HEK293 (cell line): ENCODE measurements at regions not wholly inside any gene's neighbourhood (a gene's known extent, or its start where the extent isn't known, plus 50 kb on each side); places are given as distances from the start of the nearest gene placed in this dataset.

ENCODE experiments used
- CTCF ChIA-PET: fragments of 350-600 bp; formaldehyde crosslinking; extraction: SDS; loops from one replicate; lab custom pipeline; 2021; ENCODE audit warnings: antibody characterized with exemption; lab: Yijun Ruan, JAX
- POLR2A ChIA-PET: fragments of 300-600 bp; formaldehyde crosslinking; extraction: SDS; loops from one replicate; lab custom pipeline; 2020; ENCODE audit warnings: antibody characterized with exemption, inconsistent platforms; lab: Yijun Ruan, JAX
- H3K27ac ChIP-seq: fragments of 200-500 bp; sonication (Bioruptor generic); 2 replicates; pipeline ENCODE4 v1.5.1; 2014; ENCODE audit warnings: low read depth, low read length, control low read depth, inconsistent platforms; ENCODE audit errors: extremely low read depth
- H3K36me3 ChIP-seq, 2 experiments: fragments of 200-500 bp in 1 of 2; sonication (Bioruptor generic) in 1 of 2; 1 replicate in 1 of 2; 2 replicates in 1 of 2; pipeline ENCODE4 v1.5.1; 2014 to 2017; ENCODE audit warnings: inconsistent platforms in 2 of 2, low read length in 2 of 2; ENCODE audit not compliant: control insufficient read depth in 2 of 2, insufficient read depth in 1 of 2
- H3K4me1 ChIP-seq: fragments of 200-500 bp; sonication (Bioruptor generic); 2 replicates; pipeline ENCODE4 v1.5.1; 2014; ENCODE audit warnings: mild to moderate bottlenecking, low read length, inconsistent platforms; ENCODE audit not compliant: control insufficient read depth, insufficient read depth
- H3K4me3 ChIP-seq: 2 replicates; pipeline ENCODE4 v1.5.1; 2011; ENCODE audit warnings: low read depth, mild to moderate bottlenecking, control low read depth, low read length, moderate library complexity
- H3K9me3 ChIP-seq: fragments of 200-500 bp; sonication (Bioruptor generic); 2 replicates; pipeline ENCODE4 v1.5.1; 2014; ENCODE audit warnings: low read depth, low read length, inconsistent platforms; ENCODE audit not compliant: control insufficient read depth, insufficient read depth
- FEZF1 ChIP-seq: fragments of 450-650 bp; formaldehyde crosslinking; IDR thresholded peaks from 2 replicates; pipeline ENCODE4 v1.5.1; 2016; ENCODE audit warnings: missing biosample characterization, missing genetic modification characterization
- GLI4 ChIP-seq: fragments of 450-650 bp; formaldehyde crosslinking; IDR thresholded peaks from 2 replicates; pipeline ENCODE4 v1.5.1; 2016; ENCODE audit warnings: missing biosample characterization, missing genetic modification characterization
- KLF10 ChIP-seq: fragments of 450-650 bp; IDR thresholded peaks from 2 replicates; pipeline ENCODE4 v1.5.1; 2018; ENCODE audit warnings: missing biosample characterization, mild to moderate bottlenecking, missing genetic modification characterization
- PBX3 ChIP-seq: sonication (generic); formaldehyde crosslinking; IDR thresholded peaks from 2 replicates; pipeline ENCODE4 v1.8.1; 2022; ENCODE audit warnings: mild to moderate bottlenecking, moderate library complexity, missing genetic modification reagents
- PRDM4 ChIP-seq: fragments of 450-650 bp; formaldehyde crosslinking; IDR thresholded peaks from 2 replicates; pipeline ENCODE4 v1.5.1; 2017; ENCODE audit warnings: missing biosample characterization, missing genetic modification characterization
- TRIM28 ChIP-seq: IDR thresholded peaks from 2 replicates; pipeline ENCODE4 v1.6.1; 2011; ENCODE audit warnings: low read length, control low read depth, borderline replicate concordance
- ZBTB1 ChIP-seq: fragments of 450-650 bp; formaldehyde crosslinking; IDR thresholded peaks from 2 replicates; pipeline ENCODE4 v1.5.1; 2016; ENCODE audit warnings: missing biosample characterization, missing genetic modification characterization
- ZBTB6 ChIP-seq: fragments of 450-650 bp; formaldehyde crosslinking; IDR thresholded peaks from 2 replicates; pipeline ENCODE4 v1.5.1; 2017; ENCODE audit warnings: missing biosample characterization, missing genetic modification characterization
- ZEB2 ChIP-seq: fragments of 450-650 bp; formaldehyde crosslinking; IDR thresholded peaks from 2 replicates; pipeline ENCODE4 v1.5.1; 2016; ENCODE audit warnings: missing biosample characterization, missing genetic modification characterization
- ZNF10 ChIP-seq: fragments of 450-650 bp; formaldehyde crosslinking; IDR thresholded peaks from 2 replicates; pipeline ENCODE4 v1.5.1; 2017; ENCODE audit warnings: missing biosample characterization, missing genetic modification characterization
- ZNF211 ChIP-seq: fragments of 450-650 bp; formaldehyde crosslinking; IDR thresholded peaks from 2 replicates; pipeline ENCODE4 v1.5.1; 2016; ENCODE audit warnings: low read depth, missing biosample characterization, missing genetic modification characterization
- ZNF24 ChIP-seq: fragments of 450-650 bp; formaldehyde crosslinking; IDR thresholded peaks from 2 replicates; pipeline ENCODE4 v1.5.1; 2016; ENCODE audit warnings: missing biosample characterization, missing genetic modification characterization
- ZNF544 ChIP-seq: fragments of 450-650 bp; formaldehyde crosslinking; IDR thresholded peaks from 2 replicates; pipeline ENCODE4 v1.5.0; 2017; ENCODE audit warnings: missing biosample characterization, missing genetic modification characterization
- ZNF549 ChIP-seq: fragments of 450-650 bp; IDR thresholded peaks from 2 replicates; pipeline ENCODE4 v1.5.1; 2018; ENCODE audit warnings: missing biosample characterization, missing genetic modification characterization, mild to moderate bottlenecking, inconsistent platforms, moderate library complexity
- ZSCAN23 ChIP-seq: fragments of 450-650 bp; formaldehyde crosslinking; IDR thresholded peaks from 2 replicates; pipeline ENCODE4 v1.5.1; 2016; ENCODE audit warnings: missing biosample characterization, missing genetic modification characterization
- TF ChIP-seq, protein P1 (sequence below): fragments of 450-650 bp; formaldehyde crosslinking; IDR thresholded peaks from 2 replicates; pipeline ENCODE4 v1.5.0; 2017; ENCODE audit warnings: missing biosample characterization, missing genetic modification characterization, borderline replicate concordance
- TF ChIP-seq, protein P2 (sequence below): fragments of 450-650 bp; formaldehyde crosslinking; IDR thresholded peaks from 2 replicates; pipeline ENCODE4 v1.5.1; 2017; ENCODE audit warnings: missing biosample characterization, missing genetic modification characterization
- TF ChIP-seq, protein P3 (sequence below): fragments of 450-650 bp; formaldehyde crosslinking; conservative IDR thresholded peaks from 2 replicates; pipeline ENCODE4 v1.5.1; 2016; ENCODE audit warnings: low read depth, missing biosample characterization, missing genetic modification characterization
- TF ChIP-seq, protein P4 (sequence below): fragments of 450-650 bp; formaldehyde crosslinking; IDR thresholded peaks from 2 replicates; pipeline ENCODE4 v1.5.1; 2016; ENCODE audit warnings: missing biosample characterization, missing genetic modification characterization

GRCh38 chr20:25750220-25750764 is 53.6 kb upstream of the ZNF337 start (continued):
- TF ChIP-seq, protein P1, sequence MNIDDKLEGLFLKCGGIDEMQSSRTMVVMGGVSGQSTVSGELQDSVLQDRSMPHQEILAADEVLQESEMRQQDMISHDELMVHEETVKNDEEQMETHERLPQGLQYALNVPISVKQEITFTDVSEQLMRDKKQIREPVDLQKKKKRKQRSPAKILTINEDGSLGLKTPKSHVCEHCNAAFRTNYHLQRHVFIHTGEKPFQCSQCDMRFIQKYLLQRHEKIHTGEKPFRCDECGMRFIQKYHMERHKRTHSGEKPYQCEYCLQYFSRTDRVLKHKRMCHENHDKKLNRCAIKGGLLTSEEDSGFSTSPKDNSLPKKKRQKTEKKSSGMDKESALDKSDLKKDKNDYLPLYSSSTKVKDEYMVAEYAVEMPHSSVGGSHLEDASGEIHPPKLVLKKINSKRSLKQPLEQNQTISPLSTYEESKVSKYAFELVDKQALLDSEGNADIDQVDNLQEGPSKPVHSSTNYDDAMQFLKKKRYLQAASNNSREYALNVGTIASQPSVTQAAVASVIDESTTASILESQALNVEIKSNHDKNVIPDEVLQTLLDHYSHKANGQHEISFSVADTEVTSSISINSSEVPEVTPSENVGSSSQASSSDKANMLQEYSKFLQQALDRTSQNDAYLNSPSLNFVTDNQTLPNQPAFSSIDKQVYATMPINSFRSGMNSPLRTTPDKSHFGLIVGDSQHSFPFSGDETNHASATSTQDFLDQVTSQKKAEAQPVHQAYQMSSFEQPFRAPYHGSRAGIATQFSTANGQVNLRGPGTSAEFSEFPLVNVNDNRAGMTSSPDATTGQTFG (tag by site-specific recombination), result no peak
- no peak for TF ChIP-seq ZNF24 (tag by site-specific recombination)
- no peak for TF ChIP-seq TRIM28
- TF ChIP-seq GLI4 (tag by site-specific recombination), result no peak

- POLR2A ChIA-PET, result no interaction called here
- Histone ChIP-seq H3K9me3 (no peaks in the 10 kb centered on the region), H3K4me1 (no peaks in the 10 kb centered on the region), H3K36me3 (no peaks in the 10 kb centered on the region), H3K27ac (no peak overlapping the region), H3K4me3 (no peak overlapping the region)
- CTCF ChIA-PET, result no interaction called here
- no peak for TF ChIP-seq ZBTB6 (tag by site-specific recombination)
- no peak for TF ChIP-seq PRDM4 (tag by site-specific recombination)
- TF ChIP-seq ZNF544 (tag by site-specific recombination), result no peak
- TF ChIP-seq ZBTB1 (tag by site-specific recombination), result no peak
- TF ChIP-seq, protein P2, sequence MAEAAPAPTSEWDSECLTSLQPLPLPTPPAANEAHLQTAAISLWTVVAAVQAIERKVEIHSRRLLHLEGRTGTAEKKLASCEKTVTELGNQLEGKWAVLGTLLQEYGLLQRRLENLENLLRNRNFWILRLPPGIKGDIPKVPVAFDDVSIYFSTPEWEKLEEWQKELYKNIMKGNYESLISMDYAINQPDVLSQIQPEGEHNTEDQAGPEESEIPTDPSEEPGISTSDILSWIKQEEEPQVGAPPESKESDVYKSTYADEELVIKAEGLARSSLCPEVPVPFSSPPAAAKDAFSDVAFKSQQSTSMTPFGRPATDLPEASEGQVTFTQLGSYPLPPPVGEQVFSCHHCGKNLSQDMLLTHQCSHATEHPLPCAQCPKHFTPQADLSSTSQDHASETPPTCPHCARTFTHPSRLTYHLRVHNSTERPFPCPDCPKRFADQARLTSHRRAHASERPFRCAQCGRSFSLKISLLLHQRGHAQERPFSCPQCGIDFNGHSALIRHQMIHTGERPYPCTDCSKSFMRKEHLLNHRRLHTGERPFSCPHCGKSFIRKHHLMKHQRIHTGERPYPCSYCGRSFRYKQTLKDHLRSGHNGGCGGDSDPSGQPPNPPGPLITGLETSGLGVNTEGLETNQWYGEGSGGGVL (tag by site-specific recombination), result no peak
- no peak for TF ChIP-seq PBX3 (CRISPR knock-in tag)
- TF ChIP-seq ZNF549, result no peak
- TF ChIP-seq FEZF1, result no peak
- TF ChIP-seq, protein P3, sequence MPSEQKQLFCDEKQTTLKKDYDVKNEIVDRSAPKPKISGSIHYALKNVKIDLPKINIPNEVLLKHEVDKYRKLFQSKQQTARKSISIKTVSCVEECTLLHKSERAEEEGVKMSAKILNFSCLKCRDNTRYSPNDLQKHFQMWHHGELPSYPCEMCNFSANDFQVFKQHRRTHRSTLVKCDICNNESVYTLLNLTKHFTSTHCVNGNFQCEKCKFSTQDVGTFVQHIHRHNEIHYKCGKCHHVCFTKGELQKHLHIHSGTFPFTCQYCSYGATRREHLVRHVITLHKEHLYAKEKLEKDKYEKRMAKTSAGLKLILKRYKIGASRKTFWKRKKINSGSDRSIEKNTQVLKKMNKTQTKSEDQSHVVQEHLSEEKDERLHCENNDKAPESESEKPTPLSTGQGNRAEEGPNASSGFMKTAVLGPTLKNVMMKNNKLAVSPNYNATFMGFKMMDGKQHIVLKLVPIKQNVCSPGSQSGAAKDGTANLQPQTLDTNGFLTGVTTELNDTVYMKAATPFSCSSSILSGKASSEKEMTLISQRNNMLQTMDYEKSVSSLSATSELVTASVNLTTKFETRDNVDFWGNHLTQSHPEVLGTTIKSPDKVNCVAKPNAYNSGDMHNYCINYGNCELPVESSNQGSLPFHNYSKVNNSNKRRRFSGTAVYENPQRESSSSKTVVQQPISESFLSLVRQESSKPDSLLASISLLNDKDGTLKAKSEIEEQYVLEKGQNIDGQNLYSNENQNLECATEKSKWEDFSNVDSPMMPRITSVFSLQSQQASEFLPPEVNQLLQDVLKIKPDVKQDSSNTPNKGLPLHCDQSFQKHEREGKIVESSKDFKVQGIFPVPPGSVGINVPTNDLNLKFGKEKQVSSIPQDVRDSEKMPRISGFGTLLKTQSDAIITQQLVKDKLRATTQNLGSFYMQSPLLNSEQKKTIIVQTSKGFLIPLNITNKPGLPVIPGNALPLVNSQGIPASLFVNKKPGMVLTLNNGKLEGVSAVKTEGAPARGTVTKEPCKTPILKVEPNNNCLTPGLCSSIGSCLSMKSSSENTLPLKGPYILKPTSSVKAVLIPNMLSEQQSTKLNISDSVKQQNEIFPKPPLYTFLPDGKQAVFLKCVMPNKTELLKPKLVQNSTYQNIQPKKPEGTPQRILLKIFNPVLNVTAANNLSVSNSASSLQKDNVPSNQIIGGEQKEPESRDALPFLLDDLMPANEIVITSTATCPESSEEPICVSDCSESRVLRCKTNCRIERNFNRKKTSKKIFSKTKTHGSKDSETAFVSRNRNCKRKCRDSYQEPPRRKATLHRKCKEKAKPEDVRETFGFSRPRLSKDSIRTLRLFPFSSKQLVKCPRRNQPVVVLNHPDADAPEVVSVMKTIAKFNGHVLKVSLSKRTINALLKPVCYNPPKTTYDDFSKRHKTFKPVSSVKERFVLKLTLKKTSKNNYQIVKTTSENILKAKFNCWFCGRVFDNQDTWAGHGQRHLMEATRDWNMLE, result no peak
- TF ChIP-seq, protein P4, sequence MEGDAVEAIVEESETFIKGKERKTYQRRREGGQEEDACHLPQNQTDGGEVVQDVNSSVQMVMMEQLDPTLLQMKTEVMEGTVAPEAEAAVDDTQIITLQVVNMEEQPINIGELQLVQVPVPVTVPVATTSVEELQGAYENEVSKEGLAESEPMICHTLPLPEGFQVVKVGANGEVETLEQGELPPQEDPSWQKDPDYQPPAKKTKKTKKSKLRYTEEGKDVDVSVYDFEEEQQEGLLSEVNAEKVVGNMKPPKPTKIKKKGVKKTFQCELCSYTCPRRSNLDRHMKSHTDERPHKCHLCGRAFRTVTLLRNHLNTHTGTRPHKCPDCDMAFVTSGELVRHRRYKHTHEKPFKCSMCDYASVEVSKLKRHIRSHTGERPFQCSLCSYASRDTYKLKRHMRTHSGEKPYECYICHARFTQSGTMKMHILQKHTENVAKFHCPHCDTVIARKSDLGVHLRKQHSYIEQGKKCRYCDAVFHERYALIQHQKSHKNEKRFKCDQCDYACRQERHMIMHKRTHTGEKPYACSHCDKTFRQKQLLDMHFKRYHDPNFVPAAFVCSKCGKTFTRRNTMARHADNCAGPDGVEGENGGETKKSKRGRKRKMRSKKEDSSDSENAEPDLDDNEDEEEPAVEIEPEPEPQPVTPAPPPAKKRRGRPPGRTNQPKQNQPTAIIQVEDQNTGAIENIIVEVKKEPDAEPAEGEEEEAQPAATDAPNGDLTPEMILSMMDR (tag by site-specific recombination), result no peak
- no peak for TF ChIP-seq ZNF211
- TF ChIP-seq KLF10 (tag by site-specific recombination), result no peak
- no peak for TF ChIP-seq ZEB2
- TF ChIP-seq ZNF10, result no peak
- no peak for TF ChIP-seq ZSCAN23
These were observed 53.0 kb upstream of the ZNF337 start for GRCh38 chr20:25749649-25750048.
